Right lobe of liver (tissue), 6 donors: ENCODE measurements at regions not wholly inside any gene's neighbourhood (a gene's known extent, or its start where the extent isn't known, plus 50 kb on each side); places are given as distances from the start of the nearest gene placed in this dataset.
A peak's percentile ranks its signal among the peaks of the same experiment; 100 is the strongest.

Source experiments
- ATAC-seq, 4 donors: fragments of 200-7000 bp; cut with Tn5 transposase; one replicate each; pipeline ENCODE4 v1.9.1; 2020; ENCODE audit warnings: mild to moderate bottlenecking in 4 of 4, moderate library complexity in 4 of 4
- DNase-seq, 3 donors: peaks; one replicate each; pipeline ENCODE4 v3.0.0-alpha.2; 2020
- H3K27ac ChIP-seq, 3 donors: fragments of 200-600 bp; one replicate each; pipeline ENCODE4 v1.8.0; 2022
- H3K27me3 ChIP-seq, 2 donors: fragments of 200-600 bp; one replicate each; pipeline ENCODE4 v1.8.0; 2022
- H3K36me3 ChIP-seq, 4 donors: fragments of 200-600 bp; sonication (generic) in 1 of 4; one replicate each; pipeline versions ENCODE4 v1.5.1 to v1.8.0; 2017 to 2022; ENCODE audit warnings: control low read depth in 1 of 4
- H3K4me1 ChIP-seq, 4 donors: fragments of 200-600 bp; sonication (generic) in 1 of 4; one replicate each; pipeline versions ENCODE4 v1.5.1 to v1.8.0; 2017 to 2022; ENCODE audit warnings: control low read depth in 1 of 4
- H3K4me3 ChIP-seq, 3 donors: fragments of 200-600 bp; one replicate each; pipeline ENCODE4 v1.8.0; 2022
- H3K9me3 ChIP-seq, 4 donors: fragments of 200-600 bp; sonication (generic) in 1 of 4; one replicate each; pipeline versions ENCODE4 v1.5.1 to v1.8.0; 2017 to 2022; ENCODE audit warnings: control low read depth in 1 of 4
- CTCF ChIP-seq, 4 donors: fragments of 200-600 bp in 3 of 4; fragments of 450-650 bp in 1 of 4; IDR thresholded peaks; one replicate each; pipeline versions ENCODE4 v1.5.1 to v1.8.0; 2016 to 2022; ENCODE audit warnings: antibody characterized with exemption in 4 of 4, mild to moderate bottlenecking in 2 of 4
- POLR2A ChIP-seq: fragments of 450-650 bp; IDR thresholded peaks from one replicate; pipeline ENCODE4 v1.6.1; 2017; ENCODE audit warnings: antibody characterized with exemption, mild to moderate bottlenecking
- WGBS: methylation state at CpG from one replicate; pipeline ENCODE4 v1.1.6; 2018; ENCODE audit warnings: low coverage, low lambda C conversion rate; ENCODE audit not compliant: insufficient coverage; ENCODE audit errors: missing lambda C conversion rate; 5-methylcytosine and 5-hydroxymethylcytosine counted together
- intact Hi-C, 2 donors: fragments of 100-400 bp; cut with DNase I; formaldehyde crosslinking; loops; one replicate each; pipeline versions ENCODE4 v1.11.2 to v1.14.1; 2022
- donor health status: DM: no; HTN: yes; CAD: no.
- donor health status: DM: no; HTN: no; CAD: no.
- donor health status: DM: no; HTN: no; CAD: no.
- donor health status: DM: no; HTN: yes; CAD: no.
- donor health status: DM: no; HTN: yes; CAD: no.

DNA sequence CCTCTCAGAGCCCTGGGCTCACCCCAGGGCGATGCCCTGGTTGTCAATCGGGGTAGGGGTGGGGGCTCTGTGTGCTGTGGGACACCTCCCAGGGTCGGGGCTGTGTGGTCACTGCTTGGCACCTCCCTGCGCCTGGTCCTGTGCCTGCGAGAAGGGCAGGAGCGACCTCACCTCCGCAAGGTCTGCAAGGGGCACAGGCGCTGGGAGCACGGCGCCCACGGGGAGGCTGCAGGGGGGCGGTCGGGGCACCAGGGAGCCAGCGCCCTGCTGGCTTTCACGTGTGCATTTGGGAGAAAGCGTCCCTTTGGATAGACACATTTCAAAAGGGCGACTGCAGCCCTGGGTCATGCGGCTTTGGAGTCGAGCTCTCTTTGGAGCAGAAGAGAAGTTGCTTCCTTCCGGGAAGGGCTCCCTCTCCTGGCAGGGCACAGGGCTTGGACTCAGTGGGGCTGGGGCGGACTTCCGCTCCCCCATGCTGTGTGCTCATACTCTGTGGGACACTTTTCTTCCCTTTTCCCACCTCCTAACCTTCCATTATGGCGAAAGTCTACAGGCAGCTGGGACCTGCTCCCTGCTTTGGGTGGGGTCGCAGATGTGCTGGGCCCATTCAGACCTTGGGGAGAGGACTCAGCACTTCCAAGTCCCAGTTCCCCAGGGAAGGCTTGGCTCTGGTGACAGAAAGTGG, 52.9 kb upstream of the SLC28A3 start:
- peak in 1 of 4 donors; percentile 25 for ATAC-seq
- Histone ChIP-seq H3K36me3 (no peaks in the 10 kb centered on the region), H3K9me3 (no peaks in the 10 kb centered on the region), H3K4me3 (no peak overlapping the region), H3K4me1 (no peaks in the 10 kb centered on the region), H3K27ac (no peak overlapping the region), H3K27me3 (no peaks in the 10 kb centered on the region)
- intact Hi-C loops = loop anchor here in 1 of 2 donors (10.0 kb wide), 1 partner anchor 861 kb away; no protein-coding TSS in a partner anchor
- 61% methylated on average over 5 of the region's 24 CpGs for WGBS
- no peak for DNase-seq
- TF ChIP-seq CTCF (IDR thresholded peaks at IDR 0.05) (no peak), POLR2A (no peak)

- ATAC-seq = no peak
- Histone ChIP-seq H3K9me3 (no peaks in the 10 kb centered on the region), H3K36me3 (no peaks in the 10 kb centered on the region), H3K27me3 (no peaks in the 10 kb centered on the region), H3K27ac (no peak overlapping the region), H3K4me3 (no peak overlapping the region), H3K4me1 (no peaks in the 10 kb centered on the region)
- DNase-seq = no peak
- intact Hi-C loops = loop anchor here in 1 of 2 donors (10.0 kb wide), 1 partner anchor 861 kb away; no protein-coding TSS in a partner anchor
- 58% methylated on average over 3 of the region's 3 CpGs for whole genome bisulfite sequencing
- TF ChIP-seq CTCF (IDR thresholded peaks at IDR 0.05) = no peak
- no peak for TF ChIP-seq POLR2A
Measured at GRCh38 chr9:84394036-84394435, 53.5 kb upstream of the SLC28A3 start.

GRCh38 chr9:84397151-84397728, 56.7 kb upstream of the SLC28A3 start:
- H3K4me3 ChIP-seq = no peak overlapping the region
- 54% methylated on average over 7 of the region's 13 CpGs for WGBS
- H3K27ac ChIP-seq = no peak overlapping the region
- H3K36me3 ChIP-seq = no peaks in the 10 kb centered on the region
- H3K4me1 ChIP-seq = no peaks in the 10 kb centered on the region
- TF ChIP-seq POLR2A (no peak), CTCF (IDR thresholded peaks at IDR 0.05) (peak; percentile 87 to 97 (median 96))
- intact Hi-C loops = loop anchor here in 1 of 2 donors (10.0 kb wide), 1 partner anchor 858 kb away; no protein-coding TSS in a partner anchor
- H3K9me3 ChIP-seq = no peaks in the 10 kb centered on the region
- peak; percentile 44 to 71 (median 64) for DNase-seq
- no peaks in the 10 kb centered on the region for H3K27me3 ChIP-seq
- ATAC-seq = peak; percentile 92 to 97 (median 95)

GRCh38 chr9:84397822-84398221, 57.3 kb upstream of the SLC28A3 start:
- intact Hi-C loops = loop anchor here in 1 of 2 donors (10.0 kb wide), 1 partner anchor 857 kb away; no protein-coding TSS in a partner anchor
- Histone ChIP-seq H3K27me3 (no peaks in the 10 kb centered on the region), H3K9me3 (no peaks in the 10 kb centered on the region), H3K36me3 (no peaks in the 10 kb centered on the region), H3K4me3 (no peak overlapping the region), H3K4me1 (peaks cover 0 to 3% (median 0%) of the 10 kb centered on the region in 4 donors), H3K27ac (no peak overlapping the region)
- 50% methylated on average over 7 of the region's 8 CpGs for WGBS
- TF ChIP-seq POLR2A (no peak), CTCF (IDR thresholded peaks at IDR 0.05) (no peak)
- no peak for DNase-seq
- ATAC-seq = no peak
